BE2C (cell line): ENCODE measurements at regions not wholly inside any gene's neighbourhood (a gene's known extent, or its start where the extent isn't known, plus 50 kb on each side); places are given as distances from the start of the nearest gene placed in this dataset.

ENCODE experiments used
- DNase-seq: peaks from one replicate; pipeline ENCODE4 v3.0.0-alpha.2; 2020
- H3K27me3 ChIP-seq: fragments of 250-450 bp; sonication (Bioruptor Pico); 2 replicates; pipeline ENCODE4 v1.5.1; 2020; ENCODE audit warnings: mild to moderate bottlenecking
- H3K36me3 ChIP-seq: fragments of 250-450 bp; sonication (Bioruptor Pico); 2 replicates; pipeline ENCODE4 v1.5.1; 2020; ENCODE audit warnings: mild to moderate bottlenecking
- H3K4me1 ChIP-seq: fragments of 250-450 bp; sonication (Bioruptor Pico); 2 replicates; pipeline ENCODE4 v1.5.1; 2020
- H3K4me3 ChIP-seq: 2 replicates; pipeline ENCODE4 v1.5.1; 2011; ENCODE audit warnings: low read depth, low read length
- H3K9me3 ChIP-seq: fragments of 250-450 bp; sonication (Bioruptor Pico); 2 replicates; pipeline ENCODE4 v1.5.1; 2020
- TF ChIP-seq, protein P1 (sequence below): IDR thresholded peaks from 2 replicates; pipeline ENCODE4 v1.5.1; 2012; ENCODE audit warnings: mild to moderate bottlenecking, low read depth, low read length

- no peak for DNase-seq
- no peaks in the 10 kb centered on the region for H3K4me1 ChIP-seq
- H3K4me3 ChIP-seq = no peak overlapping the region
- TF ChIP-seq, protein P1, sequence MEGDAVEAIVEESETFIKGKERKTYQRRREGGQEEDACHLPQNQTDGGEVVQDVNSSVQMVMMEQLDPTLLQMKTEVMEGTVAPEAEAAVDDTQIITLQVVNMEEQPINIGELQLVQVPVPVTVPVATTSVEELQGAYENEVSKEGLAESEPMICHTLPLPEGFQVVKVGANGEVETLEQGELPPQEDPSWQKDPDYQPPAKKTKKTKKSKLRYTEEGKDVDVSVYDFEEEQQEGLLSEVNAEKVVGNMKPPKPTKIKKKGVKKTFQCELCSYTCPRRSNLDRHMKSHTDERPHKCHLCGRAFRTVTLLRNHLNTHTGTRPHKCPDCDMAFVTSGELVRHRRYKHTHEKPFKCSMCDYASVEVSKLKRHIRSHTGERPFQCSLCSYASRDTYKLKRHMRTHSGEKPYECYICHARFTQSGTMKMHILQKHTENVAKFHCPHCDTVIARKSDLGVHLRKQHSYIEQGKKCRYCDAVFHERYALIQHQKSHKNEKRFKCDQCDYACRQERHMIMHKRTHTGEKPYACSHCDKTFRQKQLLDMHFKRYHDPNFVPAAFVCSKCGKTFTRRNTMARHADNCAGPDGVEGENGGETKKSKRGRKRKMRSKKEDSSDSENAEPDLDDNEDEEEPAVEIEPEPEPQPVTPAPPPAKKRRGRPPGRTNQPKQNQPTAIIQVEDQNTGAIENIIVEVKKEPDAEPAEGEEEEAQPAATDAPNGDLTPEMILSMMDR = no peak
- H3K9me3 ChIP-seq = no peaks in the 10 kb centered on the region
- no peaks in the 10 kb centered on the region for H3K27me3 ChIP-seq
- H3K36me3 ChIP-seq = no peaks in the 10 kb centered on the region
Observed at GRCh38 chr10:21281765-21282484, 243.6 kb downstream of the SKIDA1 start.

DNA sequence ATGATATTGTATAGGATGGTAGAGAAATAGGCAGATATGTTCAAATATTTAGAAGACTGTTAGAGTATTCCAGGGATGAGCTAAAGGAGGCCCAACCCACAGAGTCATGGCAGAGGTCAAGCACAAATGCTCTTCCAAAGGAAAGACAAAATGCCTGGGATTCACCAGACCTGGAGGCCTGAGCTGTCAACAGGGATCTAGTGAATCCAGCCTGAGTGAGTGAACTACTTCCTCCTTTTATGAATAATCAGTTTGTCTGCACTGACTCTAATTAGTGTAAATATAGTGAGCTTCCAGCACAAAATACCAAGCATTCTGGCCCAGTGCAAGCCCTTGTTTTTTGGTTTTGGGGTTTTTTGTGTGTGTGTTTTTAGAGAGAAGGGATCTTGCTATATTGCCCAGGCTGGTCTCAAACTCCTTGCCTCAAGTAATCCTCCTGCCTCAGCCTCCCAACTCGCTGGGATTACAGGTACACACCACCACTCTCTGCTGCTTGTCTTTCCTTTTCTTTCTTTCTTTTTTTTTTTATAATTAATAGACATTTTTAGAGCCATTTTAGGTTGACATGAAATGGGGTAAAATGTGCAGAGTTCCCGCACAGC is 244.4 kb downstream of the SKIDA1 start:
- TF ChIP-seq, protein P1 = no peak
- no peak for DNase-seq
- Histone ChIP-seq H3K4me1 (no peaks in the 10 kb centered on the region), H3K9me3 (no peaks in the 10 kb centered on the region), H3K4me3 (no peak overlapping the region), H3K36me3 (no peaks in the 10 kb centered on the region), H3K27me3 (no peaks in the 10 kb centered on the region)

DNA sequence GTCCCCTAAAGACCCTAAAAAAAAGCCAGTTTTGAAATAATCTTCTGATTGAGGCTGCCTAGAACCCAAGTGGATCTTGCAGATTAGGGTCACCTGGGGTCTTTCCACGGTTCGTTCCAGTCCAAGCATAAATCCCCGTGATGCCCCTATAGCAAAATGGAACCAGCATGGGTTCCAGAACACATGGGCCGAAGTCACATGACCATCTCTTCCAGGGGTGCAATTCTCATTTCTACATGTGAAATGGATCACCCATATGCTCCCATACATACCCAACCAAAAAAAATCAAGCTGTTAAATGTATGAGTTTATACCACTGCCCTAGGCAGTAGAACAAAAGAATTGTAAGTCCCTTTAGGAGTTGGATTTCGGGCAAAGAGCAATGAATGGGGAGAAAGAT is 245.4 kb downstream of the SKIDA1 start:
- TF ChIP-seq, protein P1 = no peak
- DNase-seq = no peak
- no peaks in the 10 kb centered on the region for H3K36me3 ChIP-seq
- no peak overlapping the region for H3K4me3 ChIP-seq
- no peaks in the 10 kb centered on the region for H3K4me1 ChIP-seq
- no peaks in the 10 kb centered on the region for H3K27me3 ChIP-seq
- no peaks in the 10 kb centered on the region for H3K9me3 ChIP-seq

- TF ChIP-seq, protein P1 = no peak
- no peaks in the 10 kb centered on the region for H3K36me3 ChIP-seq
- no peak overlapping the region for H3K4me3 ChIP-seq
- H3K27me3 ChIP-seq = no peaks in the 10 kb centered on the region
- no peaks in the 10 kb centered on the region for H3K4me1 ChIP-seq
- DNase-seq = no peak
- no peaks in the 10 kb centered on the region for H3K9me3 ChIP-seq
Observed at GRCh38 chr10:21279217-21279575, 246.3 kb downstream of the SKIDA1 start.

DNA sequence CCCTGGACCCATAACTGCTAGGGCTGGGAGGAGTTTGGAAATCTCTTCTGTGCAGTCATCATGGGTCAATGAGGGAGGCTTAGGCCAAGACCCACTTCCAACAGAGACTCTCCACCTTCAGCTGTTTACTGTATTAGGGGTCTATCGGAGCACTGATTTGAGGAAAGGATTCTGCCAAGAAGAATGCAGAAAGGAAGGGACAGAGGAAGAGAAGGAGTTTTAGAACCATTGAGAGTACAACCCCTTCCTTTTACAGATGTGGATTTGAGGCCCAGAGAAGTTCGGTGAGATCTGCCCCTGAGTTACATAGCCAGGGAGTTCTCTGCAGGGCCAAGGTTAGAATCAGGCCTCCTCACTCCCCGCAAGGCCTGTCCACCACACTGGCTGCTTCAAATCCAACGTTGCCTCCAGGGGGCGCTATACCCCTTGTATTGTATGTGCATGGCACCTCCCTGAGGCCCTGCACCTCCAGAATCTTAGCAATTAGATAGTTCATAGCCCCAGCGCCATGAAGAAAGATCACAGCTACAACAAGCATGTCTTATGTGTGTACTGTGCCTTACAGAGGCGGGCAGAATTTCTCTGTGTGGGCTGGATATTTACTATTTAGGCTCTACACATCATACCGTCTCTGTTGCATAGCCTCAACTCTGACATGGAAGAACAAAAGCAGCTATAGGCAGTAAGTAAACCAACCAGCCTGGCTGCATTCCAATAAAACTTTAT is 246.8 kb downstream of the SKIDA1 start:
- DNase-seq = peak; percentile 89
- H3K4me1 ChIP-seq = no peaks in the 10 kb centered on the region
- H3K27me3 ChIP-seq = no peaks in the 10 kb centered on the region
- no peaks in the 10 kb centered on the region for H3K9me3 ChIP-seq
- H3K4me3 ChIP-seq = no peak overlapping the region
- TF ChIP-seq, protein P1 = peak; percentile 79
- H3K36me3 ChIP-seq = no peaks in the 10 kb centered on the region
